Endothelial cell of umbilical vein (primary cell): ENCODE measurements at regions not wholly inside any gene's neighbourhood (a gene's known extent, or its start where the extent isn't known, plus 50 kb on each side); places are given as distances from the start of the nearest gene placed in this dataset.
"Not testable (repeated sequence)": the region's sequence is repeated elsewhere in the genome, so short reads cannot be mapped to it uniquely, and the experiment has no call there.

Experiments used
- BruUV-seq: library from RNA; stranded (reverse); fragments of 400-500 nt; replicated peaks from 2 replicates; lab custom pipeline; 2021; lab: Mats Ljungman, UMichigan
- CTCF ChIA-PET: fragments of 300-600, 350-600 bp; sonication (Branson Sonifier 250); formaldehyde crosslinking; loops from one replicate; lab custom pipeline; 2021; ENCODE audit warnings: antibody characterized with exemption, inconsistent platforms; lab: Charles Lee
- POLR2A ChIA-PET: fragments of 300-600, 350-600 bp; sonication (Branson Sonifier 250); formaldehyde crosslinking; loops from one replicate; lab custom pipeline; 2021; ENCODE audit warnings: antibody characterized with exemption, inconsistent platforms; lab: Charles Lee
- DNase-seq: peaks from one replicate; pipeline ENCODE4 v3.0.0-alpha.2; 2011; ENCODE audit warnings: low read depth, low spot score
- FAIRE-seq: peaks from 2 replicates; lab custom pipeline; 2011; peaks lifted over from hg19 to GRCh38; lab: Jason Lieb, UNC
- H2AFZ ChIP-seq: 2 replicates; pipeline ENCODE4 v1.6.0; 2012; ENCODE audit warnings: low read depth, low read length, control low read depth, inconsistent platforms
- H3K27ac ChIP-seq: 2 replicates; pipeline ENCODE4 v1.5.1; 2011; ENCODE audit warnings: low read depth, mild to moderate bottlenecking, control low read depth, low read length, moderate library complexity; ENCODE audit not compliant: insufficient read depth
- H3K27me3 ChIP-seq, 2 experiments: 2 replicates each; pipeline versions ENCODE4 v1.6.0 to v1.6.1; 2011; ENCODE audit warnings: low read length in 2 of 2, mixed read lengths in 1 of 2; ENCODE audit not compliant: control insufficient read depth in 2 of 2, insufficient read depth in 2 of 2
- H3K36me3 ChIP-seq, 2 experiments: 2 replicates in 1 of 2; 3 replicates in 1 of 2; pipeline ENCODE4 v1.5.1; 2011; ENCODE audit warnings: low read length in 2 of 2, mild to moderate bottlenecking in 1 of 2, moderate library complexity in 1 of 2; ENCODE audit not compliant: control insufficient read depth in 2 of 2, insufficient read depth in 2 of 2; ENCODE audit errors: extremely low read depth in 1 of 2
- H3K4me1 ChIP-seq: 3 replicates; pipeline ENCODE4 v1.5.1; 2011; ENCODE audit warnings: mild to moderate bottlenecking, low read length; ENCODE audit not compliant: control insufficient read depth, insufficient read depth; ENCODE audit errors: extremely low read depth
- H3K4me2 ChIP-seq: 2 replicates; pipeline ENCODE4 v1.6.1; 2011; ENCODE audit warnings: low read length, control low read depth, mixed read lengths; ENCODE audit not compliant: insufficient read depth
- H3K4me3 ChIP-seq, 3 experiments: fragments of 200-600 bp in 1 of 3; sonication (generic), shearing (Covaris generic) in 1 of 3; replicated peaks in 1 of 3; 2 replicates each; pipeline ENCODE4 v1.5.1; 2011 to 2016; ENCODE audit warnings: control low read depth in 3 of 3, low read length in 3 of 3, mild to moderate bottlenecking in 2 of 3, inconsistent platforms in 1 of 3, low read depth in 1 of 3, moderate library complexity in 1 of 3; ENCODE audit not compliant: insufficient read depth in 1 of 3
- H3K79me2 ChIP-seq: 2 replicates; pipeline ENCODE4 v1.6.0; 2012; ENCODE audit warnings: low read length, inconsistent platforms; ENCODE audit not compliant: control insufficient read depth, insufficient read depth
- H3K9ac ChIP-seq: replicated peaks from 2 replicates; pipeline ENCODE3; 2011; ENCODE audit warnings: low read length, control low read depth; ENCODE audit not compliant: insufficient read depth; ENCODE audit errors: extremely low read depth
- H3K9me1 ChIP-seq: replicated peaks from 3 replicates; pipeline ENCODE4 v1.6.0; 2011; ENCODE audit warnings: mild to moderate bottlenecking, low read length; ENCODE audit not compliant: control insufficient read depth, insufficient read depth; ENCODE audit errors: extremely low read depth
- H3K9me3 ChIP-seq: replicated peaks from 2 replicates; pipeline ENCODE4 v1.5.1; 2012; ENCODE audit warnings: low read length, inconsistent platforms; ENCODE audit not compliant: control insufficient read depth, insufficient read depth
- H4K20me1 ChIP-seq: replicated peaks from 2 replicates; pipeline ENCODE3; 2011; ENCODE audit warnings: mild to moderate bottlenecking, low read length; ENCODE audit not compliant: control insufficient read depth, insufficient read depth; ENCODE audit errors: extremely low read depth
- CTCF ChIP-seq, 2 donors: IDR thresholded peaks; 1 replicate in 1 of 2; 2 replicates in 1 of 2; pipeline ENCODE4 v1.5.1; 2011; ENCODE audit warnings: low read length in 2 of 2, mild to moderate bottlenecking in 2 of 2, moderate library complexity in 2 of 2, control low read depth in 1 of 2, inconsistent platforms in 1 of 2, low read depth in 1 of 2; ENCODE audit not compliant: insufficient read depth in 1 of 2; ENCODE audit errors: extremely low read depth in 1 of 2
- EZH2 ChIP-seq: IDR thresholded peaks from 2 replicates; pipeline ENCODE4 v1.6.1; 2012; ENCODE audit warnings: borderline replicate concordance, low read depth, mild to moderate bottlenecking, moderate library complexity, low read length, inconsistent platforms; ENCODE audit not compliant: severe bottlenecking
- FOS ChIP-seq: IDR thresholded peaks from 2 replicates; pipeline ENCODE4 v1.6.1; 2011; ENCODE audit warnings: mild to moderate bottlenecking, low read length, moderate library complexity, borderline replicate concordance; ENCODE audit not compliant: insufficient read depth
- GATA2 ChIP-seq: IDR thresholded peaks from 2 replicates; pipeline ENCODE4 v1.7.0; 2011; ENCODE audit warnings: low read depth, mild to moderate bottlenecking, moderate library complexity, mixed read lengths, low read length; ENCODE audit not compliant: insufficient read length, insufficient read depth
- MYC ChIP-seq: IDR thresholded peaks from one replicate; pipeline ENCODE4 v1.6.1; 2011; ENCODE audit warnings: mild to moderate bottlenecking, low read depth, low read length
- POLR2A ChIP-seq: IDR thresholded peaks from 2 replicates; pipeline ENCODE4 v1.6.1; 2012; ENCODE audit warnings: low read depth, mild to moderate bottlenecking, control low read depth, low read length
- POLR2AphosphoS5 ChIP-seq: IDR thresholded peaks from 2 replicates; pipeline ENCODE4 v1.6.1; 2012; ENCODE audit warnings: low read depth, mild to moderate bottlenecking, control low read depth, low read length, moderate library complexity; ENCODE audit not compliant: insufficient read depth
- dilution Hi-C: fragments of 300-500 bp; cut with MboI; formaldehyde crosslinking; loops from one replicate; pipeline ENCODE4 v1.15.0; 2019; ENCODE audit warnings: low sequenced_read_pairs; ENCODE audit not compliant: extremely low pct_ligation_motif_present
- intact Hi-C: fragments of 100-400 bp; cut with micrococcal nuclease; formaldehyde crosslinking; loops from one replicate; pipeline ENCODE4 v1.10.0; 2022

- no peak overlapping the region for H3K4me3 ChIP-seq
- H3K4me2 ChIP-seq: no peak overlapping the region
- H3K27ac ChIP-seq: no peak overlapping the region
- no TSS peak for BruUV-seq
- CTCF ChIA-PET: interaction anchor here (0.6 to 1.3 kb wide), 4 partner anchors 20 to 316 kb away, joined by 3 to 4 read pairs (median 3); no protein-coding TSS in a partner anchor
- dilution Hi-C loops: no loop called here
- no peaks in the 10 kb centered on the region for H3K9me3 ChIP-seq
- TF ChIP-seq POLR2AphosphoS5 (no peak), FOS (no peak), EZH2 (no peak), CTCF (IDR thresholded peaks at IDR 0.05; ENCODE audit: extremely low read depth in 1 of 2, insufficient read depth in 1 of 2, low read depth in 1 of 2, low read length in 2 of 2) (no peak), GATA2 (no peak), POLR2A (no peak), MYC (no peak)
- peak; percentile 87 for FAIRE-seq
- H3K27me3 ChIP-seq: peaks cover 2 to 3% of the 10 kb centered on the region in 2 experiments
- intact Hi-C loops: no loop called here
- no peaks in the 10 kb centered on the region for H3K9me1 ChIP-seq
- peak; percentile 1 for DNase-seq
- POLR2A ChIA-PET: no interaction called here
- H3K36me3 ChIP-seq: no peaks in the 10 kb centered on the region
- no peaks in the 10 kb centered on the region for H4K20me1 ChIP-seq
- no peaks in the 10 kb centered on the region for H3K4me1 ChIP-seq
- H3K9ac ChIP-seq: no peak overlapping the region
- no peaks in the 10 kb centered on the region for H3K79me2 ChIP-seq
- H2AFZ ChIP-seq: no peak overlapping the region
These were observed 62.1 kb upstream of the LANCL3 start for GRCh38 chrX:37509349-37509748.

GRCh38 chrX:37516512-37516911, 54.9 kb upstream of the LANCL3 start:
- CTCF ChIA-PET, H3K27me3 ChIP-seq, DNase-seq, H3K9me3 ChIP-seq, H3K4me2 ChIP-seq, H3K79me2 ChIP-seq, H4K20me1 ChIP-seq, dilution Hi-C loops, H3K9ac ChIP-seq, H2AFZ ChIP-seq, H3K9me1 ChIP-seq, POLR2A ChIA-PET, H3K4me3 ChIP-seq, BruUV-seq, H3K27ac ChIP-seq, H3K4me1 ChIP-seq, H3K36me3 ChIP-seq, intact Hi-C loops, FAIRE-seq: not testable (repeated sequence)

- POLR2A ChIA-PET, H3K27me3 ChIP-seq, H4K20me1 ChIP-seq, H3K9ac ChIP-seq, H3K79me2 ChIP-seq, H3K4me1 ChIP-seq, intact Hi-C loops, dilution Hi-C loops, H3K4me2 ChIP-seq, H3K4me3 ChIP-seq, DNase-seq, H3K27ac ChIP-seq, H3K9me1 ChIP-seq, H3K9me3 ChIP-seq, BruUV-seq, H3K36me3 ChIP-seq, CTCF ChIA-PET, H2AFZ ChIP-seq: not testable (repeated sequence)
- FAIRE-seq: peak; percentile 49
These were observed 52.2 kb upstream of the LANCL3 start for GRCh38 chrX:37519261-37519660.
